ENCODE measurements at regions not wholly inside any gene's neighbourhood (a gene's known extent, or its start where the extent isn't known, plus 50 kb on each side); places are given as distances from the start of the nearest gene placed in this dataset.
"Not testable (repeated sequence)": the region's sequence is repeated elsewhere in the genome, so short reads cannot be mapped to it uniquely, and the experiment has no call there.

- FAIRE-seq: no peak
Measured at GRCh38 chr12:131621701-131622421, 89.0 kb upstream of the SFSWAP start.

GRCh38 chr12:131622422-131622955, 88.4 kb upstream of the SFSWAP start:
- no peak for FAIRE-seq

- FAIRE-seq: not testable (repeated sequence)
Measured at GRCh38 chr12:131623404-131624368, 87.2 kb upstream of the SFSWAP start.

- FAIRE-seq: not testable (repeated sequence)
Measured at GRCh38 chr12:131624369-131624739, 86.5 kb upstream of the SFSWAP start.

GRCh38 chr12:131624756-131625501, 86.0 kb upstream of the SFSWAP start:
- FAIRE-seq: not testable (repeated sequence)

- not testable (repeated sequence) for FAIRE-seq
Measured at GRCh38 chr12:131625966-131626722, 84.7 kb upstream of the SFSWAP start.

- not testable (repeated sequence) for FAIRE-seq
Measured at GRCh38 chr12:131627151-131628022, 83.5 kb upstream of the SFSWAP start.

- no peak for FAIRE-seq
Measured at GRCh38 chr12:131628023-131628740, 82.7 kb upstream of the SFSWAP start.

GRCh38 chr12:131628766-131629448, 82.0 kb upstream of the SFSWAP start:
- no peak for FAIRE-seq

GRCh38 chr12:131631230-131631629, 79.7 kb upstream of the SFSWAP start:
- FAIRE-seq: no peak

- not testable (repeated sequence) for FAIRE-seq
Measured at GRCh38 chr12:131631889-131632651, 78.8 kb upstream of the SFSWAP start.

GRCh38 chr12:131632652-131633023, 78.3 kb upstream of the SFSWAP start:
- FAIRE-seq: not testable (repeated sequence)

GRCh38 chr12:131633610-131634009, 77.3 kb upstream of the SFSWAP start:
- FAIRE-seq: not testable (repeated sequence)

GRCh38 chr12:131634037-131634436, 76.9 kb upstream of the SFSWAP start:
- no peak for FAIRE-seq

GRCh38 chr12:131635012-131635411, 75.9 kb upstream of the SFSWAP start:
- not testable (repeated sequence) for FAIRE-seq

GRCh38 chr12:131635491-131636122, 75.3 kb upstream of the SFSWAP start:
- FAIRE-seq: no peak

GRCh38 chr12:131636266-131636665, 74.6 kb upstream of the SFSWAP start:
- no peak for FAIRE-seq
